Neuronal stem cell (in vitro differentiated cells): ENCODE measurements at regions not wholly inside any gene's neighbourhood (a gene's known extent, or its start where the extent isn't known, plus 50 kb on each side); places are given as distances from the start of the nearest gene placed in this dataset.

Experiments
- DNase-seq: peaks from one replicate; pipeline ENCODE4 v3.0.0-alpha.2; 2013; ENCODE audit warnings: low spot score
- H2AFZ ChIP-seq: one replicate; pipeline ENCODE4 v1.6.1; 2013; ENCODE audit warnings: mild to moderate bottlenecking, low read length, inconsistent platforms
- H2AK5ac ChIP-seq: 2 replicates; pipeline ENCODE4 v1.6.1; 2013; ENCODE audit warnings: low read depth, mild to moderate bottlenecking, inconsistent platforms, low read length, moderate library complexity, mixed read lengths
- H2BK120ac ChIP-seq: 2 replicates; pipeline ENCODE4 v1.6.1; 2013; ENCODE audit warnings: low read depth, mild to moderate bottlenecking, inconsistent platforms, low read length, moderate library complexity, mixed read lengths
- H2BK12ac ChIP-seq: one replicate; pipeline ENCODE4 v1.6.1; 2013; ENCODE audit warnings: low read length, inconsistent platforms
- H2BK15ac ChIP-seq: 2 replicates; pipeline ENCODE4 v1.6.1; 2013; ENCODE audit warnings: mild to moderate bottlenecking, low read length, inconsistent platforms, mixed read lengths
- H2BK5ac ChIP-seq: one replicate; pipeline ENCODE4 v1.6.1; 2013; ENCODE audit warnings: inconsistent platforms, mild to moderate bottlenecking, low read length, moderate library complexity
- H3K14ac ChIP-seq: one replicate; pipeline ENCODE4 v1.6.1; 2013; ENCODE audit warnings: low read length, inconsistent platforms
- H3K18ac ChIP-seq: 2 replicates; pipeline ENCODE4 v1.6.1; 2013; ENCODE audit warnings: low read length, inconsistent platforms
- H3K23ac ChIP-seq: 2 replicates; pipeline ENCODE4 v1.6.1; 2013; ENCODE audit warnings: low read depth, mild to moderate bottlenecking, mixed read lengths, low read length, inconsistent platforms; ENCODE audit not compliant: poor library complexity
- H3K27ac ChIP-seq: replicated peaks from 3 replicates; pipeline ENCODE4 v1.5.1; 2013; ENCODE audit warnings: low read length, inconsistent platforms
- H3K27me3 ChIP-seq, 3 experiments: 2 replicates each; pipeline ENCODE4 v1.6.1; 2013; ENCODE audit warnings: low read length in 3 of 3, mild to moderate bottlenecking in 2 of 3, inconsistent platforms in 1 of 3, low read depth in 1 of 3, mixed read lengths in 1 of 3, moderate library complexity in 1 of 3; ENCODE audit not compliant: control insufficient read depth in 3 of 3, insufficient read depth in 3 of 3
- H3K36me3 ChIP-seq, 2 donors: replicated peaks in 1 of 2; 2 replicates each; pipeline ENCODE4 v1.6.1; 2013; ENCODE audit warnings: low read length in 2 of 2; ENCODE audit not compliant: control insufficient read depth in 2 of 2, insufficient read depth in 2 of 2
- H3K4ac ChIP-seq: 2 replicates; pipeline ENCODE4 v1.6.1; 2013; ENCODE audit warnings: inconsistent platforms, mild to moderate bottlenecking, low read length, moderate library complexity
- H3K4me1 ChIP-seq, 2 donors: 1 replicate in 1 of 2; 2 replicates in 1 of 2; pipeline ENCODE4 v1.6.1; 2013; ENCODE audit warnings: low read length in 2 of 2, low read depth in 1 of 2; ENCODE audit not compliant: control insufficient read depth in 2 of 2, insufficient read depth in 1 of 2
- H3K4me2 ChIP-seq: one replicate; pipeline ENCODE4 v1.6.1; 2013; ENCODE audit warnings: mild to moderate bottlenecking, low read length, inconsistent platforms; ENCODE audit not compliant: insufficient read depth, poor library complexity, severe bottlenecking
- H3K4me3 ChIP-seq, 2 donors: 2 replicates each; pipeline ENCODE4 v1.5.1; 2013; ENCODE audit warnings: low read length in 2 of 2, mild to moderate bottlenecking in 2 of 2, inconsistent platforms in 1 of 2, moderate library complexity in 1 of 2
- H3K79me1 ChIP-seq: one replicate; pipeline ENCODE4 v1.6.1; 2013; ENCODE audit warnings: low read depth, mild to moderate bottlenecking, inconsistent platforms, low read length, moderate library complexity
- H3K9ac ChIP-seq: one replicate; pipeline ENCODE4 v1.6.1; 2013; ENCODE audit warnings: mild to moderate bottlenecking, low read depth, low read length, inconsistent platforms; ENCODE audit not compliant: poor library complexity
- H3K9me3 ChIP-seq, 2 donors: replicated peaks in 1 of 2; 2 replicates each; pipeline versions ENCODE3 to v1.6.1; 2013; ENCODE audit warnings: low read length in 2 of 2, mild to moderate bottlenecking in 2 of 2, inconsistent platforms in 1 of 2, low read depth in 1 of 2, mixed read lengths in 1 of 2, moderate library complexity in 1 of 2; ENCODE audit not compliant: control insufficient read depth in 2 of 2, insufficient read depth in 1 of 2
- H4K8ac ChIP-seq: one replicate; pipeline ENCODE4 v1.6.1; 2013; ENCODE audit warnings: low read depth, mild to moderate bottlenecking, inconsistent platforms, low read length, moderate library complexity
- H4K91ac ChIP-seq: one replicate; pipeline ENCODE4 v1.6.1; 2013; ENCODE audit warnings: low read length, low read depth, mild to moderate bottlenecking, inconsistent platforms; ENCODE audit not compliant: poor library complexity
- WGBS, 2 donors: extraction: QIAGEN DNeasy Blood & Tissue Kit; methylation state at CpG; one replicate each; pipeline ENCODE4 v1.1.7; 2013; ENCODE audit warnings: missing lambda C conversion rate in 2 of 2, mixed read lengths in 1 of 2; ENCODE audit not compliant: insufficient read length in 2 of 2, insufficient replicate concordance in 1 of 2; ENCODE audit errors: extremely low coverage in 2 of 2; 5-methylcytosine and 5-hydroxymethylcytosine counted together

DNA sequence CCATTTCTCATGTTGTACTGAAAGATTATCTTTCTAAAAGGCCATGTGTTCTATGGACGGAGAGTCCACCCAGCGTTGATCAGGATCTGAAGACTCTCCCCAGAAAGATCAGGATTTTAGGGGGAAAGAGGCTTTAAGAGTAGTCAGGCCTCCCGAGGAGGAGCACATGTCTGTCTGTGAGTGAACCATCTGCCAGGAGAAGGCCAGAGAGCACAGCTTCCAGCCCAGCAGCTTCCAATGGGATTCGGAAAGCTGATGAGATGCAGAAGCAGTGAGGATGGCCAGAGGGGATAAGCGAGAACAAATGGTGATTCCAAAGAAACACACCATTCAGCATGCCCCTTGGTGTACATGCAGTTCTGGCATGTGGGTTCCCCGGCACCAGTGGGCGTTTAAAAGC lies 88.5 kb upstream of the TCERG1L start:
- Histone ChIP-seq H3K4me3 (no peak overlapping the region), H3K4ac (no peak overlapping the region), H3K27ac (no peak overlapping the region), H2BK12ac (no peak overlapping the region), H3K9ac (no peak overlapping the region), H3K18ac (no peak overlapping the region), H3K36me3 (no peaks in the 10 kb centered on the region), H3K14ac (no peak overlapping the region), H2BK120ac (no peak overlapping the region), H4K91ac (no peak overlapping the region), H2AK5ac (no peak overlapping the region), H3K79me1 (no peaks in the 10 kb centered on the region), H4K8ac (no peak overlapping the region), H2BK5ac (no peak overlapping the region), H3K23ac (no peak overlapping the region), H3K9me3 (no peaks in the 10 kb centered on the region), H2BK15ac (no peak overlapping the region), H3K4me1 (peaks cover 0 to 3% of the 10 kb centered on the region in 2 donors), H3K27me3 (peaks cover 0 to 2% (median 0%) of the 10 kb centered on the region in 3 experiments), H3K4me2 (no peak overlapping the region), H2AFZ (no peak overlapping the region)
- no CpG with 5 or more reads among the region's 7 CpGs for WGBS, 2 donors
- DNase-seq, result no peak

- Histone ChIP-seq H3K4ac (no peak overlapping the region), H3K4me1 (peaks cover 0 to 3% of the 10 kb centered on the region in 2 donors), H4K8ac (no peak overlapping the region), H3K79me1 (no peaks in the 10 kb centered on the region), H3K14ac (no peak overlapping the region), H3K18ac (peak overlapping the region; percentile 65), H3K4me3 (peak overlapping the region in 1 of 2 donors; percentile 3), H3K4me2 (no peak overlapping the region), H3K23ac (no peak overlapping the region), H3K9ac (no peak overlapping the region), H2AFZ (no peak overlapping the region), H2BK15ac (no peak overlapping the region), H3K27me3 (peaks cover 0 to 2% (median 0%) of the 10 kb centered on the region in 3 experiments), H2BK120ac (no peak overlapping the region), H4K91ac (no peak overlapping the region), H2BK5ac (peak overlapping the region; percentile 39), H2BK12ac (no peak overlapping the region), H3K27ac (no peak overlapping the region), H2AK5ac (no peak overlapping the region), H3K36me3 (no peaks in the 10 kb centered on the region), H3K9me3 (no peaks in the 10 kb centered on the region)
- DNase-seq, result no peak
- WGBS, 2 donors, result no CpG with 5 or more reads among the region's 5 CpGs
Measured at GRCh38 chr10:131400513-131400912, 89.0 kb upstream of the TCERG1L start.

DNA sequence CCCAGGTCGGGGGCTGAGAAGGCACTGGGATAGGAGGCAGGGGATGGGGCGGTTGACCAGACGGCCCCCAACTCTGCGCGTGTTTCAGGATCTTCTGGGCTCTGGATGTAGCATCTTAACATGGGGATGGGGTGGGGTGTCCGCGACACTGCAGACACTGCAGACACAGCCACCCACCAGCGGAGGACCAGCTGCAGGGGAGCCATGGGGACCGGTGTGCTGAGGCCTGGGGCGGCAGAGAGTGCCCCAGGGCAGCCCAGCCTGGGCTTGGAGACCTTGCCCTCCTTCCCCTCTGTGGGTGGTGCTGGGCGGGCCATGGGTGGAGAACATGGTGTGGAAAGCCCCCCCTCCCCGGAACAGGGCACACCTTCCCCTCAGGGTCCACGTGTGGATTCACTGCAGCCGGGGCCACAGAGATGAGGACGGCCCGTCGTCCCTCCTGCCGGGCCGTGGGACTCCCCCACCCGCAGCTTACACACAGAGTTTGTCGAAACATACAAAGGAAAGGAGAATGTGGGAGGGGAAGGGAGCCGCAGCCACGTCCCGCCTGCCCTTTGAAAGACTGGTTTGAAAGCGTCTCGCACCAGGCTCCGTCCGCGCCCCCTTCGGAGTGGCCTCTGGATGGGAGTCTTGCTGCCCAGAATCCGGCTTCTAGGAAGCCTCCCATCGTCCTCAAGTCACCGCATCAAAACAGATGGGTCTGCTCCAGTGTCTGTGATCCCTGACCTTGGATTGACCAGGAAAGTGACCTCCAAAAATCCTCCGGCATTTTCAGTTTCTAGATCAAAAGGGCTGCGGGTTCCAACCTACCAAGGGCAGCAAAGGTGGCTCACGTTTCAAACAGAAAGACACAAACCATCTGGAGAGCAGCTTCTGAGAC lies 91.5 kb upstream of the TCERG1L start:
- Histone ChIP-seq H2AFZ (no peak overlapping the region), H3K4me1 (peaks cover 0 to 3% of the 10 kb centered on the region in 2 donors), H2BK5ac (peak overlapping the region; percentile 29), H3K23ac (peak overlapping the region; percentile 53), H3K4me3 (no peak overlapping the region), H2BK120ac (no peak overlapping the region), H2AK5ac (peak overlapping the region; percentile 33), H2BK12ac (no peak overlapping the region), H3K27ac (no peak overlapping the region), H4K91ac (no peak overlapping the region), H2BK15ac (no peak overlapping the region), H3K9me3 (no peaks in the 10 kb centered on the region), H3K36me3 (no peaks in the 10 kb centered on the region), H3K14ac (peak overlapping the region; percentile 85), H3K79me1 (no peaks in the 10 kb centered on the region), H3K4ac (no peak overlapping the region), H3K9ac (peak overlapping the region; percentile 13), H3K18ac (peak overlapping the region; percentile 80), H3K27me3 (peaks cover 0 to 2% (median 0%) of the 10 kb centered on the region in 3 experiments), H4K8ac (no peak overlapping the region), H3K4me2 (no peak overlapping the region)
- WGBS, 2 donors, result no CpG with 5 or more reads among the region's 36 CpGs
- no peak for DNase-seq

GRCh38 chr10:131403936-131404335 lies 92.4 kb upstream of the TCERG1L start:
- Histone ChIP-seq H2BK12ac (no peak overlapping the region), H3K4ac (no peak overlapping the region), H3K79me1 (no peaks in the 10 kb centered on the region), H3K9me3 (no peaks in the 10 kb centered on the region), H2BK5ac (no peak overlapping the region), H2AK5ac (no peak overlapping the region), H4K8ac (no peak overlapping the region), H3K4me2 (no peak overlapping the region), H3K4me1 (peaks cover 0 to 3% of the 10 kb centered on the region in 2 donors), H2BK15ac (no peak overlapping the region), H3K27me3 (peaks cover 0 to 2% (median 0%) of the 10 kb centered on the region in 3 experiments), H4K91ac (no peak overlapping the region), H2BK120ac (no peak overlapping the region), H3K4me3 (no peak overlapping the region), H3K14ac (no peak overlapping the region), H3K27ac (no peak overlapping the region), H3K23ac (no peak overlapping the region), H2AFZ (no peak overlapping the region), H3K36me3 (no peaks in the 10 kb centered on the region), H3K18ac (peak overlapping the region; percentile 41), H3K9ac (peak overlapping the region; percentile 13)
- DNase-seq, result no peak
- no CpG with 5 or more reads among the region's 7 CpGs for WGBS, 2 donors
